ENCODE measurements at regions not wholly inside any gene's neighbourhood (a gene's known extent, or its start where the extent isn't known, plus 50 kb on each side); places are given as distances from the start of the nearest gene placed in this dataset.

DNA sequence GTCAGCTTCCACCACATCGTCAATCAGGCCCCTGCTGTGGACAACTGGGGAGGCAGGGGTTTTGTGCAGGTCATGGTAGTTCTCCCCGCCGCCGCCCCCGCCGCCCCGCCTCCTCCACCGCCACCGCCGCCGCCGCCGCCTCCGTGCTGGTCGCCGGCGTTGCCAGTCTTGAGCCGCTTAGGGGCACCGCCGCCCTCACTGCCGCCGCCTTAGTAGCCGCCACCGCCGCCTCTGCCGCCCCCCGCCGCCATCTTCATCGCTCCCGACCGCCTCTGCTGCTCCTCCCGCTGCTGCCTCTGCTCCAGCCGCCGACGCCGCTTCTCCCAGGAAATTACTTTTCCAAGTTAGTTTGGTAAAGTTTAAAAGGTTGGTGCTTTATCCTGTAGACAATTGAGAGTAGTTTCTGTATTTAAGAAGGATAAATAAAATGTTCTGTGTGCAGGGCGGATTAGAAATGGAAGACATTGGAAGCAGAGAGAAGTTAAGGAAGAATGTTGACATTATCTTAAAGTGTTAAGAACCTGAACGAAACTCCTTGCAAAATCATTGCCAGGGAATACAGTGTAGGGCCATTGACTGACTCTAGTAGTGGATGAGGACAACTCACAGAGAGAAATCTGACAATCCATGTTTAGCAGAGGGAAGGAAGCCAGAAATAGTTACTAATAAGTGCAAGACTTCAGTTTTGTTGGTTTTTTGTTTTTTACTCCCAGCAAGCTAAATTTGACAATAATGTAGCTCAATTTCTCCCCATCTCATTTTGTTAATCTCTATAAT is 53.0 kb upstream of the GOLGA8A start:
- H4K20me1 ChIP-seq (ENCODE audit: insufficient read depth, low read length): no peaks in the 10 kb centered on the region

More for the DNA sequence above, 53.0 kb upstream of the GOLGA8A start:
- Histone ChIP-seq H2BK15ac (ENCODE audit: low read depth, low read length) (no peak overlapping the region), H3K4me3 (ENCODE audit: insufficient read depth, low read depth, low read length) (no peak overlapping the region), H2AFZ (replicated peaks; ENCODE audit: low read length, poor library complexity) (no peak overlapping the region), H3K27ac (ENCODE audit: insufficient read depth, low read length) (no peak overlapping the region), H3K4me1 (ENCODE audit: control insufficient read depth, insufficient read depth, low read length) (no peaks in the 10 kb centered on the region), H3K79me1 (ENCODE audit: low read depth in 1 of 2, low read length in 2 of 2) (no peaks in the 10 kb centered on the region), H3K27me3 (ENCODE audit: control insufficient read depth, insufficient read depth, low read length) (peaks cover 21% of the 10 kb centered on the region), H3K36me3 (ENCODE audit: control insufficient read depth, insufficient read depth, low read length) (no peaks in the 10 kb centered on the region), H3K56ac (ENCODE audit: extremely low read depth, insufficient read depth, low read length) (no peak overlapping the region), H3K9me1 (ENCODE audit: insufficient read depth, low read length) (no peaks in the 10 kb centered on the region), H3K9ac (ENCODE audit: low read depth, low read length) (no peak overlapping the region), H2AK9ac (replicated peaks; ENCODE audit: low read depth, low read length, poor library complexity) (no peak overlapping the region), H4K91ac (ENCODE audit: insufficient read depth, low read depth, low read length) (no peak overlapping the region), H3K18ac (ENCODE audit: low read depth, low read length) (no peak overlapping the region), H3K14ac (replicated peaks; ENCODE audit: low read depth, low read length) (no peak overlapping the region), H2BK120ac (ENCODE audit: low read depth, low read length) (no peak overlapping the region), H3K23ac (ENCODE audit: low read depth, low read length) (no peak overlapping the region), H2AK5ac (ENCODE audit: low read depth, low read length) (no peak overlapping the region), H3K9me3 (ENCODE audit: control insufficient read depth, insufficient read depth, low read length) (no peaks in the 10 kb centered on the region), H3K4ac (ENCODE audit: low read depth, low read length) (no peak overlapping the region), H4K5ac (ENCODE audit: low read depth, low read length) (no peak overlapping the region), H2BK5ac (ENCODE audit: low read depth, low read length, poor library complexity, severe bottlenecking) (no peak overlapping the region), H2BK20ac (ENCODE audit: low read depth, low read length) (no peak overlapping the region), H4K8ac (ENCODE audit: low read depth in 2 of 2, low read length in 2 of 2) (no peak overlapping the region), H3K4me2 (ENCODE audit: low read depth, low read length) (no peak overlapping the region)
- no peak for TF ChIP-seq NFE2L2 (IDR thresholded peaks at IDR 0.05; ENCODE audit: low read depth, low read length)
- TF ChIP-seq, protein P1, sequence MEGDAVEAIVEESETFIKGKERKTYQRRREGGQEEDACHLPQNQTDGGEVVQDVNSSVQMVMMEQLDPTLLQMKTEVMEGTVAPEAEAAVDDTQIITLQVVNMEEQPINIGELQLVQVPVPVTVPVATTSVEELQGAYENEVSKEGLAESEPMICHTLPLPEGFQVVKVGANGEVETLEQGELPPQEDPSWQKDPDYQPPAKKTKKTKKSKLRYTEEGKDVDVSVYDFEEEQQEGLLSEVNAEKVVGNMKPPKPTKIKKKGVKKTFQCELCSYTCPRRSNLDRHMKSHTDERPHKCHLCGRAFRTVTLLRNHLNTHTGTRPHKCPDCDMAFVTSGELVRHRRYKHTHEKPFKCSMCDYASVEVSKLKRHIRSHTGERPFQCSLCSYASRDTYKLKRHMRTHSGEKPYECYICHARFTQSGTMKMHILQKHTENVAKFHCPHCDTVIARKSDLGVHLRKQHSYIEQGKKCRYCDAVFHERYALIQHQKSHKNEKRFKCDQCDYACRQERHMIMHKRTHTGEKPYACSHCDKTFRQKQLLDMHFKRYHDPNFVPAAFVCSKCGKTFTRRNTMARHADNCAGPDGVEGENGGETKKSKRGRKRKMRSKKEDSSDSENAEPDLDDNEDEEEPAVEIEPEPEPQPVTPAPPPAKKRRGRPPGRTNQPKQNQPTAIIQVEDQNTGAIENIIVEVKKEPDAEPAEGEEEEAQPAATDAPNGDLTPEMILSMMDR (conservative IDR thresholded peaks at IDR 0.05; ENCODE audit: low read depth, low read length): no peak
- TF ChIP-seq CHD1 (IDR thresholded peaks at IDR 0.05; ENCODE audit: low read depth, low read length): no peak
- TF ChIP-seq FOS (IDR thresholded peaks at IDR 0.05; ENCODE audit: low read depth, low read length): no peak
- TF ChIP-seq RFX5 (IDR thresholded peaks at IDR 0.05; ENCODE audit: low read depth, low read length): no peak
- TF ChIP-seq, protein P2, sequence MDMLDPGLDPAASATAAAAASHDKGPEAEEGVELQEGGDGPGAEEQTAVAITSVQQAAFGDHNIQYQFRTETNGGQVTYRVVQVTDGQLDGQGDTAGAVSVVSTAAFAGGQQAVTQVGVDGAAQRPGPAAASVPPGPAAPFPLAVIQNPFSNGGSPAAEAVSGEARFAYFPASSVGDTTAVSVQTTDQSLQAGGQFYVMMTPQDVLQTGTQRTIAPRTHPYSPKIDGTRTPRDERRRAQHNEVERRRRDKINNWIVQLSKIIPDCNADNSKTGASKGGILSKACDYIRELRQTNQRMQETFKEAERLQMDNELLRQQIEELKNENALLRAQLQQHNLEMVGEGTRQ (IDR thresholded peaks at IDR 0.05; ENCODE audit: low read depth, low read length): no peak
- no peak for TF ChIP-seq SMC3 (IDR thresholded peaks at IDR 0.05; ENCODE audit: low read depth, low read length)
- TF ChIP-seq, protein P3, sequence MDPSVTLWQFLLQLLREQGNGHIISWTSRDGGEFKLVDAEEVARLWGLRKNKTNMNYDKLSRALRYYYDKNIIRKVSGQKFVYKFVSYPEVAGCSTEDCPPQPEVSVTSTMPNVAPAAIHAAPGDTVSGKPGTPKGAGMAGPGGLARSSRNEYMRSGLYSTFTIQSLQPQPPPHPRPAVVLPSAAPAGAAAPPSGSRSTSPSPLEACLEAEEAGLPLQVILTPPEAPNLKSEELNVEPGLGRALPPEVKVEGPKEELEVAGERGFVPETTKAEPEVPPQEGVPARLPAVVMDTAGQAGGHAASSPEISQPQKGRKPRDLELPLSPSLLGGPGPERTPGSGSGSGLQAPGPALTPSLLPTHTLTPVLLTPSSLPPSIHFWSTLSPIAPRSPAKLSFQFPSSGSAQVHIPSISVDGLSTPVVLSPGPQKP (IDR thresholded peaks at IDR 0.05; ENCODE audit: borderline replicate concordance, low read depth, low read length): no peak
- no CpG with 5 or more reads among the region's 38 CpGs for WGBS, 2 experiments (ENCODE audit: extremely low coverage in 2 of 2, insufficient read length in 1 of 2)
- dilution Hi-C loops (cut with HindIII; ENCODE audit: low sequenced_read_pairs, unreplicated experiment): no loop called here
- no peak for ATAC-seq (ENCODE audit: low read depth)
- in situ Hi-C loops (cut with MboI; ENCODE audit: low sequenced_read_pairs): no loop called here
- intact Hi-C loops (cut with micrococcal nuclease): no loop called here
- ChIA-PET POLR2A (ENCODE audit: unreplicated experiment) (no interaction called here), CTCF (no interaction called here)
- no TSS peak for BruUV-seq (replicated peaks)
- DNase-seq: no peak

Data from IMR-90 (cell line).